HCT116 (cell line): ENCODE measurements at regions not wholly inside any gene's neighbourhood (a gene's known extent, or its start where the extent isn't known, plus 50 kb on each side); places are given as distances from the start of the nearest gene placed in this dataset.

Experiments used
- ATAC-seq: fragments of 200-7000 bp; cut with Tn5 transposase; 2 replicates; pipeline ENCODE4 v1.9.1; 2020; ENCODE audit warnings: mild to moderate bottlenecking, moderate library complexity
- BruUV-seq: library from RNA; stranded (reverse); fragments of 400-500 nt; replicated peaks from 2 replicates; lab custom pipeline; 2021; lab: Mats Ljungman, UMichigan
- CTCF ChIA-PET: fragments of 300-600 bp; sonication (Branson Sonifier 250); formaldehyde crosslinking; loops from one replicate; lab custom pipeline; 2021; ENCODE audit warnings: antibody characterized with exemption; lab: Charles Lee
- POLR2A ChIA-PET: fragments of 300-600, 350-600 bp; sonication (Branson Sonifier 250); formaldehyde crosslinking; loops from one replicate; lab custom pipeline; 2021; ENCODE audit warnings: antibody characterized with exemption; lab: Charles Lee
- RAD21 ChIA-PET, 2 experiments: fragments of 300-600 bp; sonication (Branson Sonifier 250); formaldehyde crosslinking; loops; one replicate each; lab custom pipeline; 2023; ENCODE audit warnings: low total read pairs in 2 of 2; ENCODE audit not compliant: uncharacterized antibody in 2 of 2, unreplicated experiment in 2 of 2, low non-redundant PET in 1 of 2; lab: Charles Lee
- DNase-seq: peaks from one replicate; pipeline ENCODE4 v3.0.0-alpha.2; 2010; ENCODE audit warnings: low read depth, low spot score
- H2AFZ ChIP-seq: fragments of 200-600 bp; shearing (Covaris generic), sonication (generic); 2 replicates; pipeline ENCODE4 v1.6.1; 2017; ENCODE audit warnings: low read depth, mixed run types, mixed read lengths, antibody characterized with exemption, low read length; ENCODE audit not compliant: poor library complexity, severe bottlenecking
- H3K27ac ChIP-seq: 2 replicates; pipeline ENCODE4 v1.5.1; 2012; ENCODE audit warnings: low read depth, low read length
- H3K27me3 ChIP-seq: fragments of 200-600 bp; sonication (generic); 2 replicates; pipeline ENCODE4 v1.6.1; 2016; ENCODE audit warnings: mixed run types, low read length, mixed read lengths; ENCODE audit not compliant: insufficient read depth
- H3K36me3 ChIP-seq, 2 experiments: fragments of 200-500 bp in 1 of 2; fragments of 200-600 bp in 1 of 2; sonication (Bioruptor generic) in 1 of 2; sonication (generic) in 1 of 2; 2 replicates each; pipeline versions ENCODE4 v1.5.1 to v1.6.1; 2014 to 2016; ENCODE audit warnings: low read length in 2 of 2, inconsistent platforms in 1 of 2, mixed read lengths in 1 of 2, mixed run types in 1 of 2; ENCODE audit not compliant: insufficient read depth in 2 of 2, control insufficient read depth in 1 of 2
- H3K4me1 ChIP-seq, 2 experiments: fragments of 200-600 bp in 1 of 2; sonication (generic) in 1 of 2; 2 replicates each; pipeline versions ENCODE4 v1.5.1 to v1.6.1; 2012 to 2017; ENCODE audit warnings: low read length in 2 of 2, inconsistent platforms in 1 of 2, mild to moderate bottlenecking in 1 of 2, mixed read lengths in 1 of 2, mixed run types in 1 of 2, moderate library complexity in 1 of 2; ENCODE audit not compliant: insufficient read depth in 2 of 2, control insufficient read depth in 1 of 2
- H3K4me2 ChIP-seq: fragments of 200-600 bp; sonication (generic); 2 replicates; pipeline ENCODE4 v1.6.1; 2017; ENCODE audit warnings: mixed run types, low read length, mixed read lengths
- H3K4me3 ChIP-seq, 2 experiments: fragments of 200-600 bp in 1 of 2; sonication (generic) in 1 of 2; replicated peaks in 1 of 2; 2 replicates each; pipeline ENCODE4 v1.5.1; 2011 to 2016; ENCODE audit warnings: low read length in 2 of 2, control low read depth in 1 of 2, low read depth in 1 of 2, mild to moderate bottlenecking in 1 of 2, mixed read lengths in 1 of 2, mixed run types in 1 of 2
- H3K79me2 ChIP-seq: fragments of 200-600 bp; sonication (generic); 2 replicates; pipeline ENCODE4 v1.6.1; 2017; ENCODE audit warnings: mild to moderate bottlenecking, mixed run types, low read length, moderate library complexity, mixed read lengths; ENCODE audit not compliant: insufficient read depth
- H3K9ac ChIP-seq: fragments of 200-600 bp; sonication (generic); 2 replicates; pipeline ENCODE4 v1.6.1; 2016; ENCODE audit warnings: low read length, mixed read lengths
- H3K9me2 ChIP-seq: fragments of 200-600 bp; sonication (generic), shearing (Covaris generic); 2 replicates; pipeline ENCODE4 v1.6.1; 2017; ENCODE audit warnings: mixed run types, mild to moderate bottlenecking, moderate library complexity; ENCODE audit not compliant: insufficient read depth
- H3K9me3 ChIP-seq, 2 experiments: fragments of 200-500 bp in 1 of 2; fragments of 200-600 bp in 1 of 2; sonication (Bioruptor generic) in 1 of 2; sonication (generic) in 1 of 2; 2 replicates each; pipeline ENCODE4 v1.6.1; 2014 to 2017; ENCODE audit warnings: low read length in 2 of 2, mixed read lengths in 2 of 2, inconsistent platforms in 1 of 2, low read depth in 1 of 2, mild to moderate bottlenecking in 1 of 2, mixed run types in 1 of 2, moderate library complexity in 1 of 2; ENCODE audit not compliant: control insufficient read depth in 1 of 2, insufficient read depth in 1 of 2
- H4K20me1 ChIP-seq: fragments of 200-600 bp; sonication (generic), shearing (Covaris generic); 2 replicates; pipeline ENCODE4 v1.6.1; 2017; ENCODE audit warnings: mixed run types, mild to moderate bottlenecking, moderate library complexity; ENCODE audit not compliant: insufficient read depth
- ATF3 ChIP-seq: IDR thresholded peaks from 2 replicates; pipeline ENCODE4 v1.6.1; 2012
- CEBPB ChIP-seq: IDR thresholded peaks from 2 replicates; pipeline ENCODE4 v1.6.1; 2012; ENCODE audit warnings: low read depth
- ELF1 ChIP-seq: IDR thresholded peaks from 2 replicates; pipeline ENCODE4 v1.6.1; 2012; ENCODE audit warnings: low read depth, borderline replicate concordance
- FOSL1 ChIP-seq: IDR thresholded peaks from 2 replicates; pipeline ENCODE4 v1.6.1; 2012; ENCODE audit warnings: low read depth
- REST ChIP-seq: IDR thresholded peaks from 2 replicates; pipeline ENCODE4 v1.6.1; 2012; ENCODE audit warnings: low read depth
- SP1 ChIP-seq: IDR thresholded peaks from 2 replicates; pipeline ENCODE4 v1.6.1; 2012; ENCODE audit warnings: low read depth
- TCF7L2 ChIP-seq: IDR thresholded peaks from 2 replicates; pipeline ENCODE4 v1.7.0; 2011; ENCODE audit warnings: borderline replicate concordance, inconsistent platforms; ENCODE audit not compliant: insufficient read depth, insufficient read length; ENCODE audit errors: extremely low read depth
- ZBTB33 ChIP-seq: IDR thresholded peaks from 2 replicates; pipeline ENCODE4 v1.6.1; 2011; ENCODE audit warnings: mild to moderate bottlenecking, low read length, moderate library complexity; ENCODE audit not compliant: insufficient replicate concordance; ENCODE audit errors: extremely low read depth
- ZFX ChIP-seq: fragments of 450-650 bp; IDR thresholded peaks from 2 replicates; pipeline ENCODE4 v1.6.1; 2017
- ZNF274 ChIP-seq: fragments of 200-500 bp; sonication (Bioruptor generic); IDR thresholded peaks from 2 replicates; pipeline ENCODE4 v1.6.1; 2014; ENCODE audit warnings: mild to moderate bottlenecking, low read depth, low read length, inconsistent platforms
- intact Hi-C: fragments of 100-400 bp; cut with micrococcal nuclease; formaldehyde crosslinking; loops from 2 replicates; pipeline ENCODE4 v1.10.0; 2022
- TF ChIP-seq, protein P1 (sequence below), 3 experiments: fragments of 200-600 bp in 1 of 3; sonication (generic) in 1 of 3; IDR thresholded peaks in 2 of 3; conservative IDR thresholded peaks in 1 of 3; 2 replicates each; pipeline ENCODE4 v1.5.1; 2012 to 2017; ENCODE audit warnings: low read depth in 2 of 3, low read length in 2 of 3, antibody characterized with exemption in 1 of 3, borderline replicate concordance in 1 of 3, control low read depth in 1 of 3, mild to moderate bottlenecking in 1 of 3, mixed read lengths in 1 of 3, mixed run types in 1 of 3, moderate library complexity in 1 of 3; ENCODE audit not compliant: insufficient read depth in 1 of 3

DNA sequence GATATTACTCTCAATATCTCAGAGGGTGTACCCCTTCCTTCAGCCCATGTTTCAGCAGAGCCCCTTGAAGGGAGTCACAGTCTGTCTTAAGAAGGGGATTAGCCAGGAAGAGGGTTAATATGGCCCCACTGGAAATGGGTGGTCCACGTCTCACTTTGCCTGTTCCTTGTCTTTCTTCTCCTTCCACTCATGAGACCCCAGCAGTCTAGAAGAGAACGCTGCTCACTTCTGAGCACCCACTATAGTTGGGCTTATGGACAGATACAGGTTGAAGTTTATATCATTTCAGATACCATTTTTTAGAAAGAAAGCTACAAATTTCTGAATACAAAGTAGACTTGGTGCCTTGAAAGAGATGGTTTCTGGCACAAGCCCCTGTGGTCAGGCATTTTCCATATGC lies 139.3 kb upstream of the API5 start:
- RAD21 ChIA-PET = no interaction called here
- H3K4me1 ChIP-seq = no peaks in the 10 kb centered on the region

DNA sequence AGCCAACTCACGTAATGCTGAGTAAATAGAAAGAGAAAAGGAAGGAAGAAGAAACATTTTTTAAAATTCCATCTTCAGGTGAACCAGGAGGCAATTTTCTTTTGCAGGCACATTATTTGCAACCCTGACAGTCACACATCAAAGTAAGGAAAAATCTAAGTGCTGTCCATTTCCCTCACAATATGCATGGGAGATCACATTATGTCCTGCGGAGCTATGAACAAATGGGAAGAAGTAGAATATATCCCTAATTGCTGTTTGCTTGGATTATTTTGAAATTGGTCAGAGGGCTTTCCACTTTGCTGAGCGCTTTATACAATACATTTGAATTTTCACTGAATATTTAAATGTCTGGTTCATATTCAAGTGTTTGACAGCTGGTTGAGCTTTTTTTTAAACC lies 133.8 kb upstream of the API5 start:
- BruUV-seq = no TSS peak
- no peaks in the 10 kb centered on the region for H3K9me2 ChIP-seq
- ChIA-PET CTCF (no interaction called here), RAD21 (no interaction called here), POLR2A (no interaction called here)
- ATAC-seq (no peak), DNase-seq (no peak)
- H3K27me3 ChIP-seq = no peaks in the 10 kb centered on the region
- H3K4me2 ChIP-seq = no peak overlapping the region
- no peak overlapping the region for H2AFZ ChIP-seq
- H3K4me1 ChIP-seq = no peaks in the 10 kb centered on the region
- no peak overlapping the region for H3K4me3 ChIP-seq
- H3K9ac ChIP-seq = no peak overlapping the region
- intact Hi-C loops = no loop called here
- no peaks in the 10 kb centered on the region for H4K20me1 ChIP-seq
- H3K27ac ChIP-seq = no peak overlapping the region
- no peaks in the 10 kb centered on the region for H3K9me3 ChIP-seq
- no peaks in the 10 kb centered on the region for H3K79me2 ChIP-seq
- no peaks in the 10 kb centered on the region for H3K36me3 ChIP-seq
- TF ChIP-seq, protein P1, sequence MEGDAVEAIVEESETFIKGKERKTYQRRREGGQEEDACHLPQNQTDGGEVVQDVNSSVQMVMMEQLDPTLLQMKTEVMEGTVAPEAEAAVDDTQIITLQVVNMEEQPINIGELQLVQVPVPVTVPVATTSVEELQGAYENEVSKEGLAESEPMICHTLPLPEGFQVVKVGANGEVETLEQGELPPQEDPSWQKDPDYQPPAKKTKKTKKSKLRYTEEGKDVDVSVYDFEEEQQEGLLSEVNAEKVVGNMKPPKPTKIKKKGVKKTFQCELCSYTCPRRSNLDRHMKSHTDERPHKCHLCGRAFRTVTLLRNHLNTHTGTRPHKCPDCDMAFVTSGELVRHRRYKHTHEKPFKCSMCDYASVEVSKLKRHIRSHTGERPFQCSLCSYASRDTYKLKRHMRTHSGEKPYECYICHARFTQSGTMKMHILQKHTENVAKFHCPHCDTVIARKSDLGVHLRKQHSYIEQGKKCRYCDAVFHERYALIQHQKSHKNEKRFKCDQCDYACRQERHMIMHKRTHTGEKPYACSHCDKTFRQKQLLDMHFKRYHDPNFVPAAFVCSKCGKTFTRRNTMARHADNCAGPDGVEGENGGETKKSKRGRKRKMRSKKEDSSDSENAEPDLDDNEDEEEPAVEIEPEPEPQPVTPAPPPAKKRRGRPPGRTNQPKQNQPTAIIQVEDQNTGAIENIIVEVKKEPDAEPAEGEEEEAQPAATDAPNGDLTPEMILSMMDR (IDR thresholded peaks at IDR 0.05 in 2 of 3, conservative IDR thresholded peaks at IDR 0.05 in 1 of 3; ENCODE audit: borderline replicate concordance in 1 of 3, insufficient read depth in 1 of 3, low read depth in 2 of 3, low read length in 2 of 3) = no peak
- TF ChIP-seq ZFX (no peak), ELF1 (no peak), REST (no peak), SP1 (no peak), FOSL1 (no peak)

More for the DNA sequence above, 139.3 kb upstream of the API5 start:
- intact Hi-C loops = no loop called here
- ChIA-PET CTCF (no interaction called here), POLR2A (no interaction called here)
- Histone ChIP-seq H3K27ac (no peak overlapping the region), H3K9me2 (no peaks in the 10 kb centered on the region), H3K36me3 (no peaks in the 10 kb centered on the region), H2AFZ (no peak overlapping the region), H3K9ac (no peak overlapping the region), H4K20me1 (no peaks in the 10 kb centered on the region), H3K27me3 (no peaks in the 10 kb centered on the region), H3K4me3 (no peak overlapping the region), H3K9me3 (no peaks in the 10 kb centered on the region), H3K79me2 (no peaks in the 10 kb centered on the region), H3K4me2 (no peak overlapping the region)
- ATAC-seq = no peak
- no TSS peak for BruUV-seq
- no peak for DNase-seq
- TF ChIP-seq CEBPB (no peak), ZBTB33 (no peak), ZNF274 (no peak), ATF3 (no peak), FOSL1 (no peak), TCF7L2 (no peak)
